Lower leg skin (tissue), 3 donors: ENCODE measurements at regions not wholly inside any gene's neighbourhood (a gene's known extent, or its start where the extent isn't known, plus 50 kb on each side); places are given as distances from the start of the nearest gene placed in this dataset.

ENCODE experiments used
- POLR2A ChIP-seq, 2 donors: fragments of 450-650 bp; IDR thresholded peaks; one replicate each; pipeline ENCODE4 v1.6.1; 2016 to 2017; ENCODE audit warnings: antibody characterized with exemption in 2 of 2, mild to moderate bottlenecking in 1 of 2, moderate library complexity in 1 of 2
- TF ChIP-seq, protein P1 (sequence below), 3 donors: fragments of 450-650 bp; IDR thresholded peaks; one replicate each; pipeline ENCODE4 v1.5.1; 2016; ENCODE audit warnings: antibody characterized with exemption in 3 of 3, mild to moderate bottlenecking in 3 of 3, moderate library complexity in 2 of 3

DNA sequence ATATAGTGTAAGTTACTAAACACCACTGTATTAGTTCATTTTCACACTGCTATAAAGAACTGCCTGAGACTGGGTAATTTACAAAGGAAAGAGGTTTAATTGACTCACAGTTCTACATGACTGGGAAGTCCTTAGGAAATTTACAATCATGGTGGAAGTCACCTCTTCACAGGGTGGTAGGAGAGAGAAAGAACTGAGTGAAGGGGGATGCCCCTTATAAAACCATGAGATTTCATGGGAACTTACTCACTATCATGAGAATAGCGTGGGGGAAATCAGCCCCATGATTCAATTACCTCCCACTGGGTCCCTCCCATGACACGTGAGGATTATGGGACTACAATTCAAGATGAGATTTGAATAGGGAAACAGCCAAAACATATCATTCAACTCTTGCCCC lies 618.0 kb downstream of the NYAP2 start:
- TF ChIP-seq, protein P1, sequence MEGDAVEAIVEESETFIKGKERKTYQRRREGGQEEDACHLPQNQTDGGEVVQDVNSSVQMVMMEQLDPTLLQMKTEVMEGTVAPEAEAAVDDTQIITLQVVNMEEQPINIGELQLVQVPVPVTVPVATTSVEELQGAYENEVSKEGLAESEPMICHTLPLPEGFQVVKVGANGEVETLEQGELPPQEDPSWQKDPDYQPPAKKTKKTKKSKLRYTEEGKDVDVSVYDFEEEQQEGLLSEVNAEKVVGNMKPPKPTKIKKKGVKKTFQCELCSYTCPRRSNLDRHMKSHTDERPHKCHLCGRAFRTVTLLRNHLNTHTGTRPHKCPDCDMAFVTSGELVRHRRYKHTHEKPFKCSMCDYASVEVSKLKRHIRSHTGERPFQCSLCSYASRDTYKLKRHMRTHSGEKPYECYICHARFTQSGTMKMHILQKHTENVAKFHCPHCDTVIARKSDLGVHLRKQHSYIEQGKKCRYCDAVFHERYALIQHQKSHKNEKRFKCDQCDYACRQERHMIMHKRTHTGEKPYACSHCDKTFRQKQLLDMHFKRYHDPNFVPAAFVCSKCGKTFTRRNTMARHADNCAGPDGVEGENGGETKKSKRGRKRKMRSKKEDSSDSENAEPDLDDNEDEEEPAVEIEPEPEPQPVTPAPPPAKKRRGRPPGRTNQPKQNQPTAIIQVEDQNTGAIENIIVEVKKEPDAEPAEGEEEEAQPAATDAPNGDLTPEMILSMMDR (IDR thresholded peaks at IDR 0.05) = no peak
- TF ChIP-seq POLR2A (IDR thresholded peaks at IDR 0.05) = no peak
